HG02973 (cell line): ENCODE measurements at regions not wholly inside any gene's neighbourhood (a gene's known extent, or its start where the extent isn't known, plus 50 kb on each side); places are given as distances from the start of the nearest gene placed in this dataset.

Source experiments
- ATAC-seq: cut with Tn5 transposase; IDR thresholded peaks from one replicate; pipeline ENCODE4 v1.9.1; 2021; ENCODE audit warnings: moderate library complexity; ENCODE audit not compliant: unreplicated experiment

DNA sequence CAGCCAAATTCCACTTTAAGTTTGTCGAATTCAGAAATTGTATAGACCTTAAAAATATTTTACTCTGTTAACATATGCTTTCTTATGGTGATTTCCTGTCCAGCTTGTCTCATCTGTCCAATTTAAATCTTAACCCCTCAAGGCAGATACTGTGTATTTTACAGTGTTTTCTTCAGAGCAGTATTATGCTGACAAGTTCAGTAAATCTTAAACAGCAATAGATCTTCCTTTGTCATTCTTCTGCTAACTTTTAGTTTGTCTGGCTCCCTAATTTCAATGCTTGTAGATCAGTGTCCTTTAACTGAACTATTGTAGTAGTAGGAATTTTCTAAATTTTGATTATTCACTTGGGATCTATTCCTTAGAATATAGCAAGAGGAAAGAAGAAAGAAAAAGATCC, 52.8 kb upstream of the MEIS1 start:
- ATAC-seq: no peak

DNA sequence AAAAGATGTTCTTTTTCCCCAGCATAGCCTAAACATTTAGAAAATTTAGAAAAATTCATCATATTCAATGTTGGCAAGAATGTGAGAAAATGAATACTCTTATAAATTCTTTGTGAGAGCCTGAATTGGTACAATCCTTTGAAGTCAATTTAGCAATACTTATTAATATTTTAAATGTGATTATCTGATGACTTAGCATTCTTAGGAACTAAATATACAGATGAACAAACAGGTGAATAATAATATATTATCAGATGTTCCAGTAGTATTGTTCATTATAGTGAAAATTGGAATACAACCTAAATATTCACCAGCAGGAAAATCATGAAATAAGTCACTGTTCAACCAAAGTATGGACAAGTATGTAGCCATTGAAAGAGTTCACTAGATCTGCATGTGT, 55.5 kb upstream of the MEIS1 start:
- no peak for ATAC-seq

DNA sequence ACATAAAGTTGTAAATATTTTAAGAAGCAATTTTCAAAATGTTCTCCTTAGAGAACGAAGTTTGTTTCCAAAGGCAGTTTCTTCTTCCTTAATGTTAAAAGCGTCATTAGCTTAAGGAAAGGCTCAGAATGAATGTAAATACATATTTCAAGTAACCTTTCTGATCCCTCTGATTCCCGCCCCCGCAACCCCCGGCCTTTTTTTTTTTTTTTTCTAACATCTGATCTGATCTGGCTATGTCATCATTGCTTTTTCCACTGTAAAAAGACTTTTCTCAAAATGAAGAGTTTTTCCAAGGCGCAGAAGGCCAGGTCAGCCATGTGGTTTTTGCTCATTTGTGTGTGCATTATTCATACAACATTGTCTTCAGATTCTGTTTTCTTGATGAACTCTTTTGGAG, 57.1 kb upstream of the MEIS1 start:
- ATAC-seq: no peak

DNA sequence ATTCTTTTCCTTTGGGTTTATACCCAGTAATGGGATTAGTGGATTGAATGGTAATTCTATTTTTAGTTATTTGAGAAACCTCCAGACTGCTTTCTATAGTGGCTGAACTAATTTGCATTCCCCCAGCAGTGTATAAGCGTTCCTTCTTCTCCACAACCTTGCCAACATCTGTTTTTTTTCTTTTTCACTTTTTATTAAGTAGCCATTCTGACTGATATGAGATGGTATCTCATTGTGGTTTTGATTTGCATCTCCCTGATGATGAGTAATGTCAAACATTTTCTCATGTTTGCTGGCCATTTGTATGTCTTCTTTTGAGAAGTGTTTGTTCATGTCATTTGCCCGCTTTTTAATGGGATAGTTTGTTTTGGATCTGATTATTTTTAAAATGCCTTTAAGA, 64.1 kb upstream of the MEIS1 start:
- ATAC-seq: no peak

DNA sequence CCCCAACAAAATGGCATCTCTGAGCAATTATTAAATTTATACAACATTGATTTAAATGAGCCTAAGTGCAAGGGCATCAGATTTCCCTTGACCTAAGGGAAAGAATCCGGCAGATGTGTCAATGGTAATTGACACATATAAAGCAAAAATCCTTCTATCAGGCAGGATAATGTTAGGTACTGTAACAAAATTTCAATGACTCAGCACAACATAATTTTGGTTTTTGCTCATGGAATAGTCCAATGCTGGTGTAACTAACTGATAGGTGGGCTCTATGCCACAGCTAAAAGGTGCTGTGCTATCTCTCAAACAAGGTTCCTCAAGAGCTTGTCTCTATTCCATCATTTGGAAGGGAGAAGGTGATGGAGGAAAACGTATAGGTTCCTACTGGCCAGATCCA, 68.3 kb upstream of the MEIS1 start:
- no peak for ATAC-seq

DNA sequence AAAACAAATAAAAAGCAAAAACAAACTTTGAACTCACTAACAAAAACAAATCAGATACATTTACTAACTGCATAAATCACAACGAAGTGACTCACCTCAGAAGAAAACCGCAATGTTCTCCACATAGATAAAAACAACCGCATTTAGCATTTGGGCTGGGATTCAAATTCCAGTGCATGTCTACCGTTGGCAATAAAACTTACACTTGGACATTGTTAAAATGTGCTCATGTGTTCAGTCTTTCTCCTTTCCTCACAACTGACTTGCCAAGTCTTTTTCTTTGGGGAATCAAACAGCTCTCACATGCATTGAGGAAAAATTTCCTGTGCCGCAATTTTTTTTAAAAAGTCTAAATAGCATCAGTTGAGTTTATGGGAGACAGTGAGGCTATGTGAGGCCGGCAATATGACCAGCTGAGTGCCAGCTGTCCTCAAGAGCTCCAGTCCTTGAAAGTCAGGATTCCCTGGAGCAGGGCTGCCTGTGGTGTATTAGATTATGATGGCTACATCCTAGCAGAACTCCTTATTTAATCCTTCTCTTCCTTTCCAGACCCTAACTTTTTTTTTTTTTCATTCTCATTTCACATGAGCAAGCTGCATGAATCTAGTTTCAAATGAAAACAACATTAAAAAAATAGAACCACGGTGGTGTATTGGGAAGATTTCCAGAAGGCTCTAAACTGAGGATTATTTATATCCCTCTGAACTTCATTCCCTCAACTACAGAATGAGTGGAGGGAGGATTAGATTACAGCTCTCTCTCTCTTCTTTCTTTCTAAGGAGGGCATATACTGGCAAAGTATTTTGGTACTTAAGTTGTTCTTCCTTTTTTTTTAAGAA, 70.2 kb upstream of the MEIS1 start:
- no peak for ATAC-seq

DNA sequence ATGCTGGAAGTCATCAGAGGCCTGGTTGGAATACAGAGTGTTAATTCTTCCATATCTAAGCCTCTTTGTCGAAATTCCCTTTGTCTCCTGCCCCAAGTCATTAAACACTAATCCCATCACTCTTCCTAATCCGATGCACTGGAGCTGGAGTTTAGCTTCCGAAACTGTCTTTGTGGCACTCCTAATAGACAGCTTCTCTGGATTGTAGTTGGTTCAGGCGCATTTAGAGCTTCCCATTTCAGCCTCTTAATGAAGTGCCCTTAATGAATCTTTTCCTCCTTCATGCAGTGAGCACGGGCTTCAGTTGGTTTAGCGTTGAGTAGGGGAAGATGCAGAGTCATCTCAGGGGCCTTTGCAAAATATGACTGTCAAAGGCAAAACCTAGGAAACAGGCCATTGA, 72.2 kb upstream of the MEIS1 start:
- no peak for ATAC-seq

DNA sequence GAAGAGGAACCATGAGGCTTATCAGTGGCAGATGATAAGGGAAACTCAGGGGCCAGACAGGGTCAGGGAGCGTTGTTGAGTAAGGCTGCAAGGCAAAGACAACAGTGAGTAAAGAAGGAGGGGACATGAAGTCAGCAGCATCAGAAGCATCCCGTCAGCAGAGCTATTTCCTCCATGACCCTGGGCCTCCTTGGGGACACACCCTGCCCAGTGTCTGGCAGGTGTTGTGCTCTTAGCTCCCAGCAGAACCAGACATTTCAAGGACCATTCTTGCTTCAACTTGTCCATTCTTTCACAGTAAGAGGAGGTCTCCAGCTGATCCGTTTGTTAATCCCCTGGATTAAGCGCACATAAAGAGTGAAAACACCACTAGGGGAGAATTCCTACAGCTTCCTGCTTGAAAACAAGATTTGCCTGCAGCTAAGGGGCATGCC, 88.7 kb upstream of the MEIS1 start:
- ATAC-seq: no peak

DNA sequence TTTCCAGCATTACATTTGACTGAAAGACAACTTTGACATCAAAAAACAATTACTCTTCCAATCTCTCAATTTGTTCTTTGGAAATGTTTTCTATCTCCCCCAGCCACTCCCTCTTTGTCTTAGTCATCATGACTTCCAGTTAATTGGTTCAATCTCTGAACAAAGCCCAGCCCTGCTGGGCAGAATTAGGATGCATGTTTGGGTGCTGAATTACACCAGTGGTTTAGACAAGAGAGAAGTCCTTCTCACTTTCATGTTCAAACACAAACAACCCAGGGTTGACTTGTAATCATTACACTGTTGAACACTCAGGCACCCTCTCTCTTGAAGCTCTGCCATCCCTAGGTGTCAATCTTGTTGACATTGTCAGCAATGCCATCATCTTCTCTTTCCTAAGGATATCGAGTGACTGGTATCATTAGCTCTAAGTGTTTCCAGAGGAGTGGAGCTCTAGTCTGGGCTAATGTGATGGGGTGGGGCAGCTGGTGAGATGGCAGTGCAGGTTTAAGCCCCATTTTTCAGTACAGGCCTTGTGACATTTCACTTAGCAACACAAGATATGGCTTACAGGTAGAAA, 90.8 kb upstream of the MEIS1 start:
- ATAC-seq: no peak

DNA sequence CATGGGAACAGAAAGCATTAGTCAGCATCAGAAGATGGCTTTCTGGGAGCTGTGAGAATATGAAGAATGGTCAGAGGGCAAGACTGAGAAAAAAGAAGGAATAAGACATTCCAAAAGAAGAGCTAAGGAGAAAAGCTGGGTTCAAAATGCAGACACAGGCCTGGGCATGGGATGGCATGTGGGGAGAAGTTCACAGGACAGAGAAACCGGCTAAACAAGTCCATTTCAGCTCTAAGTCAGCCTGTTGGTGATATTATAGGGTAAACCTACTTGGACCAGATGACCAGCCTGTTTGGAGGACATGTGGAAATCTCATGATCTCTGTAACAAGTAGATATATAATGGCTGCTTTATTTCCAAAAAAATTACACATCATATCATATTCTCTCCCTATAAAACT, 91.7 kb upstream of the MEIS1 start:
- no peak for ATAC-seq

DNA sequence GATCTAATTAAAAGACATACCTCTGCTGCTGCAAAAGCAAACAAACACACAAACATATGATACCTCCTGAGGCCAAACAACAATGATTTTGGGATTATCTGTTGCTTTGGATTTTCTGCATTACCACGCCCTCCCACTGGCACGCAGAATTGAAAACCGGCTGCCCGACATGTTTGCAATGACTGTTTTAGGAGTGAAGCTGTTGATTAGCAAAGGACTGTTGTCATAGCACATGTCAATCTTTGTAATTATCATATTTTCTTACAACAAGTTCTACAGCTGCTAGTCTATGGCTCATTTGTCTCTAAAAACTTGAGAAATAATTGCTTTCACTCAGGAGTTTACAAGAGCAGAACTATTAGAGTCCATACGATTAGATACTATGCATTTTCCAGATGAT, 94.4 kb upstream of the MEIS1 start:
- no peak for ATAC-seq

DNA sequence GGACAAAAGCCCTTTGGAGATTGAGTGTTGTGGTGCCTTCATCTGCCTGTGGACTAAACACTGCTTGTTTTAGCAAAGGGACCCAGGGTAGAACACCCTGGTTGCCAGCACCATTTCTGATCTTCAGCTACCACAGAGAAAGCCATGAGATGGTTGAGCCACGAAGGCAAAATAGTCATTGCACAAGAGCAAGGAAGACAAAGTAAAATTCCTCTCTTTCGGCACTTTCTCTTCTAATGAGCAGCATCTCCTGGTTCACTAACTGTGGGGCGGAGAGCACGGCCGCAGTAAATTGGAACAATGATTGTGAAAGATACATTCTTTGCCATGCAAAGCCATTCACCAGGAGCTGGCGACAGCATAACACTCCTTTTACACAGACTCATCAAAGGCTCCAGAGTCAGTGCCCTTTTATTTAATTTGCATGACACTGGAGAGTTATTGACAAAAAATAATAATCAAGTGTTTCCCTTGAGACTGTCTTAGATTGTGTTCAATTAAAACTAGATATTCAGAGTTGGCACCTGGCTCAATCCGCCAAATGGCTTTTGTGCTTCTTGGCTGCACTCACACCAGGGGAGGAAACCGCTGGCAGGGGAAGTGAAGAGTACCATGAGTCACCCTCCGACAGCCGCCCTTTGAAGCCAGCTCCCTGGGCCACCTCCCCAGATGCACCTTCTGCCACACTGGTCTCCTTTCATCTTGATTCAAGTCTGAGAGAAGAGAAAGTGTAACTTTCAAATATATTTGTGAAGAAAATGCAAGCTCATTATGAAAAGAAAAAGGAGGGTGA, 100.5 kb upstream of the MEIS1 start:
- no peak for ATAC-seq

DNA sequence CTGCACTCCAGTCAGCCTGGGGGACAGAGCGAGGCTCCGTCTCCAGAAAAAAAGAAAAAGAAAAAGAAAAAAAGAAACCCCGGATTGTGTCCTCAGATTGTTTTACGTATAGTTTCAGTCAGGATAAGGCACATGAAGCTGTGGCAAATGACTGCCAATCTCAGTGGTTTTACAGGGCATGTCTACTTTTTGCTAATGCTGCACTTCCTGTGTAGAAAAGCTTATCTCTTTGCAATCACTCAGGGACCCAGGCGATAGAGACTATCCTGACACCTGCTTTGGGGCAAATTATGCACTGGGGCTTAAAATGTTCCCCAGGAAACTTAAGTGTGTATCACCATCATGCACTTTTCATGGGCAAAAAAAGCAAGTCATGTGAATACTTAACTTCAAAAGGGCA, 103.7 kb upstream of the MEIS1 start:
- no peak for ATAC-seq

DNA sequence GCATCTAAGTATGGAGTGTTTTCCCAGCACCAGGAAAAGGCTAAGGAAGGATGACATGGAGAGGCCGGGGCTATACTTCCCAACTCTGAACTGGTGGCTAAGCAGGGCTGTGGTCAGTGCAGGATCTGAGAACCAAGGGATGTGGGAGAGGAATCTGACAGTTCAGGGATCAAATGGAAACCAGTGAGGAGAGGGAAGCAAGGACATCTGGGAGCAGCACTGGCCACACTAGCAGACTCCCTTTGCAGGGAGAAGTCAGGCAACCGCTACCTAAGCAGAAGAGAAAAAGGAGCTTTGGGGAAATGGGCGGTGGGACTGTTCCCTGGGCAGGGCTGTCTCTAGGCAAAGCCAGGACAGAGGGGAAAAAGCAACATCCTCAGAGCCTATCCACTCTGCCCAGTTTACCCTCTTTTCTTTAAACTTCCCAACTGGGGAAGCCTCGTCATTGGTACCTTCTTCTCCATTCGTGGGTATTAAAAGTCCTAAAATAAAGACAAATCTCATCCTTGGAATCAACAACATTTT, 105.8 kb upstream of the MEIS1 start:
- no peak for ATAC-seq

DNA sequence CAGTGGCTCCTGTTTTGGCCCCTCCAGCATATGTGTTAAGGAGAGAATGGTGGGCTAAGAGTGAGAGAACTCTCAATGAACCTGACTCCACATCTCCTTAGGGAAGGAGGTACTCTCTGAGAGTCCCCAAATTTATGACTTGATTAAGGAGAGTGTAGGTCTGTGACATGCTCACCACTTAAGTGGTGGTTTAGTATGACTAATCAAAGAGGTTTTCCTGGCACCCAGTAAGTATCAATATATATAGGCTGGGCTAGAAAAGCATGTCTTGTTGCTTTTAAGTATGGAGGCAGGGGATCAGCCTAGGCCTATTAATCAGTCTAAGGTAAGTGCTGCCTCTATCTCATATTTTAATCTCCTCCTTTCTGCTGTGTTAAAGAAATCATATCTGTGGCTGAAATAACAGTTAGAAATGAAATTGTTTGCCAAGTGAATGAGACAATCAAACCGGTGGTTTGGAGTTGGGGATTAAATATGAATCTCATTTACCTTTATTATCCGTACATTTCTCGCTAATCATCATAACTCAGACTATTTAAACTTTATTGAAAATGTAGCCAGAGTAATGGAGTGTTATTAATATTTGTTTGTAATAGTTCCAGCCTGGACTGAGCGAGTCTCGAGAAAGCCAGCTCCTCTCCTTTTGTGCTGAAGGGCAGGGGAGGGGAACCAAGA, 107.7 kb upstream of the MEIS1 start:
- ATAC-seq: no peak

DNA sequence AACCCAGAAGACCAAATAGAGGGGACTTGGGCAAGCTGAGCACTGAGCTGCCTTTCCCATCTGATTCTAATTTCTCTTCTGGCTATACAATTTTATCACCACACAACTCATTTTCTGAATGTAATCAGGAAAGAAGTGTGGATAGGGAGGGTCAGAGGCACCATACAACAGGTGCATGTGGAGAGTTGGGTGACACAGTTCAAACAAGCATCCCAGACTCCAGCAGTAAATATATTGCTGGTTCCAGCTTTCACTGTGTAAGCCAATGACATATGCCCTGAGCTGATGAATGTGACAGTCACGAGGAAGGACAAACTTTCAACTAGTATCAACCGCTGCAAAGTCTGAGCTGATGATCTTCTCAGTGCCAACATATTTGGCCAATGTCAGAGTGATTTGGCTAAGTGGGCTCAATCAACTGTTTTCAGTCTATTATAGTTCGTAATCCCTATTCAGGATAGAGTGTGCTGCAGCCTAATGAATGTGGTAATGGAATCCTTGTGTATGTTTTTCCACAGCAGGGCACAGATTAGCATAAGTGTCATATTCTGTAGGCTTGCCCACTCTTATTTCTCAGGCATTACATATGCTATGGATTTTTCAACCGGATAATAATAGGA, 109.9 kb upstream of the MEIS1 start:
- ATAC-seq: no peak

DNA sequence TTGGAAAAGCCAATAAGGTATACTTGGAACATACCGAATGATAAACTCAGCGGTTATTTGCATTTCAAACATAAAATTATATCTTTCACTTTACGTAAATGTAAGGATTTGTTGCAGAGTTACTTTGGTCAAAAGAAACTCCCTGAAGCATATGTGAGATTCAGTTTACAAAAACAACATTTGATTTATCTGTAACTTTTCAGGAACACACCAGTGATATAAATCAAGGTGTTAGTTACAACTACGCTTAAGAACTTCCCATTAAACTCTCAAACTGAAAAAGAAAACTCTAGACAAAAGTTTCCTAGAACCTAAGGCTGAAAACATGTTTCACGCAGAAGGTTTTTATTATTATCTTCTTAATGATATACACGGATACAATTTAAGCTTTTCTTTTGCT, 110.6 kb upstream of the MEIS1 start:
- ATAC-seq: no peak

DNA sequence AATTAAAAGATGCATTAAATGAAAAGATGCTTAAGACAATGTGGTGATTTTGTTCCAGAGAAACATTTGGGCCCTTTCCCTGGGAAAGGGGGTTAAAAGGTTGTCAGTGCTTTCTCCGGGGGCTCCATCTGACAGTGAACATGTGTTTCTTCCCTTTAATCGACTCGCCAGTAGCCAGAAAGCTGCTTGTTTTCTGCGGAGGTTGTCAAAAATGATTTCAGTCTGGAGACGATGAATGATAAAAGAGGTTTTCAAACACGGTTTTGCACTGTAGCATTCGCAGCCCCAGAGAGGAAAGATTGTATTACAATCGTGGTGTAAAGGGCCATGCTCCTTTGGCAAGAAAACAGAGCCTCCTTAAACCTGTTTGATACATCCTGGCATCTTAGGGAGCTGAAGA, 111.5 kb upstream of the MEIS1 start:
- ATAC-seq: no peak

DNA sequence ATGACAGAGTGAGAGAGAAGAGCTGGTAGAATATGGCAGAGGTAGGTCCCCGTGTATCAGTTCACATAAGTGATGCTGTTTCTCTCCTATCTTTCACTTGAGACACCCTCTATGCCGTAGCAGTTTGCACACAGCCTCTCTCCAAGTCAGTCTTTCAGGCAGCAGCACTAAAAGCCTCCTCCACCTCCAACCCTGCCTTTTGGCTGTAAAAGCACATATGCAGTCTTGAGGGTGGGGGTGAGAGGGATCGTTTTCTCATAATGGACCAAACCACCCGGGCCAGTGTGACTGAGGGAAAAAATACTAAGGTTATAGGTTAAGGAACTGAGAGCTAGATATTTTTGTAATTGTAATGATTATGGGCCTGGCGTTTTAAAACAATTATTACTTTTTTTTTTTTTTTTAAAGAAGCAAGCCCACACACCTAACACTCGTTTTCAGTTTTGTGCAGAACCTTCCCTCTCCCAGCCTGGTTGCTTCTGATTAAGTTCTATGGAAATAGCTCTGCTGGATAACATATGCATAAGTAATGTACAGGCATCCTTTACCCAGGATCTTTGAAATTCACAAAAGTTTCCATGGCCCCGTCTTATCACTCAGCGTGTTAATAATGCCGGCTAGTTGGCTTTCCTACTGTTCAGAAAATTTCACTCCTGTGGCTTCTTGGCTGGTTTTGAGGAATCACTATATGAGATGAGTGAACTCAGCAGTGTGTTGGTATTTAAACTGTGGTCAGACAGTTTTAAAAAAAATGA, 112.2 kb upstream of the MEIS1 start:
- no peak for ATAC-seq

DNA sequence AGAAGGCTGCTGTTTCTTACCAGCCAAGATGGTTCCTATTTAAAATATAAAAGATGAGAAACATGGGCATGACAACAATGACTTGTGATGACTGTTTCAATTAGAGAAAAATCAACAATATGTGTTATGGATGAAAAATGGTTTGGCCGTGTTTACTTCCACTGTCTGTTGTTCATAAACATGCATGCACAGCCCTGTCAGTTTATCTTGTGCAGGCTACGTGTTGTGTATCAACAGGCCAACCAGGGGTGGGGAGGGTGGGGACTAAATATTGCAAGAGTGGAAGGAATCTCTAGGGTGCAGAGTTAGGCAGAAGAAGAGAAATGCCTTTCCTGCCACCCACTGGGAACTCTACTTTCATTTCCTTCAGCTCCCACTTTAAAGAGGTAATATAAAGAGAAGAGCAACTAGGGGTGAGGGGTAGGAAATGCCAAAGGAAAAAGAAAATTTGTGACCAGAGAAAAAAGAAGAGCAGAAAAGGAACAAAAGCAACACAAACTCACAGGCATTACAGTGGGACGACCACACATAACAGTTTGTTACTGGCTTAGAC, 116.8 kb upstream of the MEIS1 start:
- ATAC-seq: no peak
